HG02798 (cell line): ENCODE measurements at regions not wholly inside any gene's neighbourhood (a gene's known extent, or its start where the extent isn't known, plus 50 kb on each side); places are given as distances from the start of the nearest gene placed in this dataset.

Source experiments
- ATAC-seq: cut with Tn5 transposase; IDR thresholded peaks from one replicate; pipeline ENCODE4 v1.9.1; 2021; ENCODE audit warnings: mild to moderate bottlenecking; ENCODE audit not compliant: unreplicated experiment, poor library complexity

DNA sequence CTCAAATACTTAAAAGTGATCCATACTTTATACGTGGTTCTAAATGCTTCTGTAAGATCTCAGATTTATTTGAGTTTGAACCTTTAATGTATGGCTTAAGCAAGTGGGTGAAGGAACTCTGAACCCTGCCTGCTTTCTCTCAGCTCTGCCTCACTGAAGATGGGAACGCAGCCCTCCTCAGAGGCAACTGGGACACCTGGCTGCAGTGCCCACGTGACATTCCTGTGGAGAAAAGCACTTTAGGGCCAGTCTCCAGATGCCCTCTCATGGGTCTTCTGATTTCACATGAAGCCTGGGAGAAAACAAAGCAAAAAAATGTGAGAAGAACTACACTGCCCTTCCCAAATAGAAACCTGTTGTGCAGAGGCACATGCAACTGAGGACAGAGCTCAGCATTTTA is 242.6 kb upstream of the ANKRD30A start:
- ATAC-seq: no peak

DNA sequence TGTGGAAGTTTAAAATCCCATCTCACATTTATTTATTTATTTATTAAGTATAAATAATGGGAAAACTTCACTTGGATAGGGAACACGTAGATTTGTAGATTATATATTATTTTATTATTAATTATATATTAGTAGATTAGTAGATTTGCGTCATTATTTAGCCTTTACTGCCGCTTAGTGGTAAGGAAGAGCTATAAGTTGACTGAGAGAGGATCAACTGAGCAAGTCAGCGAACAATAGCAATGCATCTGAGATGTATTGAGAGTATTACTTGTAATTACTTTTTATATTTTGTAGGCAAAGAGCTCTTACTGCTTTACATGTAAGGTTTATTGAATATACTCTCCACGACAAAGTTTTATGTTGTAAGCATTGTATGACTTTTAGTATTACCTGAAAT is 244.5 kb upstream of the ANKRD30A start:
- no peak for ATAC-seq

DNA sequence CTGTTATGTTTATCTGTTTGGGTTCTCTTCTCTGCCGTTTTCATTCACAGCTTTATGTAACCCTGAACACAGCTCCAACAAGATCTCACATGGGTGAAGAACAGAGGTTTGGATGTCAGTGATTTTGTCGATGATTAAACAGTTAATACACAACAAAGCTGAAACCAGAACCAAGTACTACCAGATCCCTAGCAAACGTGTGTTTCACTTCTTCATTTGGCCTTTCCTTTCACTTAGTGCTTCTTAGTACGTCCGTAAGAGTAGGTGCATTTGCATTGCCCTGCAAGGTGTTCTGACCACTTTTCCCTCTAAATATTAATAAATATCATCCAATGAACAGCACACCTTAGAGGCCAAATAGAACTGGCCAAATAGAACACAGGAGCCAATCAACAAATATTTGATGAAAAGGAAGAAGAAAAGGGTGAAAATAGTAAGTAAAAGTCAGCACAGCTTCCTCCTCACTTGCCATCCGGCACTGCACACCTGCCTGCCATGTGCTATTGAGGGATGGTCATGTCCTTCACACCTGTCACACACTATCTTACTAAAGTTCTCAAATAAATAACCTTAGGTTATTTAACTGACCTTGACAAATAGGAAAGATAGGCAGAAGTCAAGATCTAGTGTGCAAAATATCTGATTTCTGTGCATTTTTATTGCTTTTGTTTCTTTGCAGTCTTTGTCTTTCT is 252.6 kb upstream of the ANKRD30A start:
- ATAC-seq: peak; percentile 93

DNA sequence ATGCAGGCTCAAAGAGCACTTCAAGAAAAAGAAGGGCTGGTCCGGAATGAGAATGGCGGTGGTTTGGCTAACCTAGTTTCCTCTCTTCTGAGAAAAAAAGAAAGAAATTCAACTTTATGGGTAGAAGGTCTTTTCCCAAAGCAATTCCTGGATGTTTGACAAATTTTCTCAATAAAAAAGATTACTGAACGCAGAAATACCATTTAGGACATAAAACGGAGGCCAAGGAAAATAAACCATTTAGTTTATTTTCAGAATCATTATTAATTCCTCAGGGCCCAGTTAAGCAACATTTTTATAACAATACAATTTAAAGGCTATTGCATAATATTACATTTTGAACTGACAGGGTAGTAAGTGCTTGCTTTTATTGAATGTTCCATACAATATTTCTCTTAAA is 284.6 kb upstream of the ANKRD30A start:
- ATAC-seq: no peak

DNA sequence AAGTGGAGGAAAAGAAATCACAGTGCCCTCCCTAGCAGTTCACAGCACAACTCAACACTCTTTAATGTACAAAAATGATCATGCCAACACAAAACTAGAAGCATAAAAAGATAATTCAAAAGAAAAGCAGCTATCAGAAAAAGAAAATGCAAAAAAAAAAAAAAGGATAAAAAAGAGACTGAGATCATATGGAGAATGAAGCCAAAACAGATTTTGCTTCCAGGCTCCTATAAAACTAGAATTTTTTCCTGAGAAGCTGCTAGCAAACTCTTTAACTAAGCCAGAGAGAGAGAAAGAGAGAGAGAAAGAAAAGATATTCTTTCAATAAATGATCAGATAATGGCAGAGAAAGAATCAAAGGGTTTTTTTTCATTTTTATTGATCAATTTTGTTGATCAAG is 288.0 kb upstream of the ANKRD30A start:
- no peak for ATAC-seq

DNA sequence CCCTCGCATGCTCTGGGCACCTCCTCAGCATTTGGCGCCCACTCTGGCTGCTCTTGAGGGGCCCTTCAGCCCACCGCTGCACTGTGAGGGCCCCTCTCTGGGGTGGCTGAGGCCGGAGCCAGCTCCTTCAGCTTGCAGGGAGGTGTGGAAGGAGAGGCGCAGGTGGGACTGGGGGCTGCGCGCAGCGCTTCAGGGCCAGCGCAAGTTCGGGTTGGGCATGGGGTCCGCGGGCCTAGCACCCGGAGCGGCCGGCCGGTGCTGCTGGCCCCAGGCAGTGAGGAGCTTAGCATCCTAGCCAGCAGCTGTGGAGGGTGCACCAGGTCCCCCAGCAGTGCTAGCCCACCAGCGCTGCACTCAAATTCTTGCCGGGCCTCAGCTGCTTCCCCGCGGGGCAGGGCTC is 305.6 kb upstream of the ANKRD30A start:
- ATAC-seq: no peak

DNA sequence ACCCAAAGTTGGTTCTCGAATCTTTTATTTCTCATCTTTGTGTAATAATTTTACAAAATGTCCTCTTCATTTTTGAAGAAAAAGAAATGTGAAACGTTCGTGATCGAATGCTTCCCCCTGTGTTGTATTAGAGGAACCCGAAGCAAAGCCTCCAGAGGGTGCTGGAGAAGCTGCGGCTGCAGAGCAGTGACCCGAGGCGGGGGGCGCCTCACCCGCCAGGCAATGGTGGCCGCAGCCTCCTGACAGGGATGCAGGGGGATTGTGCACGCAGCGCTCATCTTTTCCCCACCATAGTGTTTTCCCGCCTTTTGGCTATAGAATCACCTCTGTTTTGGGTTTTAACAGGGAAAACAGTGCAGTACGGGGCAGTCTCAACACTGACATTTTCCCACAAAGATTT is 307.5 kb upstream of the ANKRD30A start:
- ATAC-seq: no peak

DNA sequence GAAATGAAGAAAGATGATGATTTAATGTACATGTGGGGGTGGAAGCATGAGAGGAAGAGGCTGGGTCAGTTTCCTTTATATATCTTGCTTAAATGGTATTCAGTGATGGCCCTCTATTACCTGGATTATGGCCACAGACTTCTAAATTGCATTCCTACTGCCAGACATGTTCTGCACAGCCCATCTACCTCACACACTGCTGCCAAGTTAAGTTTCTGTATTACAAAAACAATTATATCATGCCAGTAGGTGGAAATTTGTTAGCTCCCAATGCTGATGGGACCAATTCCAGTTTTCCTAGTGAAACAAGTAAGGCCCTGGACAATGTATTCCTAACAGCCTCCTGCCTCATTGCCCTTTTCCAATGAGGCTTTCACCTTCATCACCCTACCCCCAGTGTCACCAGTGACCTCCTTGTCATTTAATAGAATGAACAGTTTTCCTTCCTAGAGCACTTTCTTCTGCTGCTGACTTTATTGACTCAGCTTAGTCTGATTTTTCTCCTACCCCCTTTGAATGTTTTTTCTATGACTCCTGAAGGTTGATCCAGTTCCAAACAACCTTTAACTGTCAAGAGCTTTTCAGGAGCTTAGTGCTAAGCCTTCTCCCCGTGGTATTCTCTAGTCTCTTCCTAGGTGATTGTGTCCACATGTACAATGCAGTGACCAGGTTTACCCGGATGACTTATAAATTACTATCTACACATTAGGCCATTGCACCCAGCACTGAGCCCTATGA is 316.6 kb upstream of the ANKRD30A start:
- no peak for ATAC-seq

DNA sequence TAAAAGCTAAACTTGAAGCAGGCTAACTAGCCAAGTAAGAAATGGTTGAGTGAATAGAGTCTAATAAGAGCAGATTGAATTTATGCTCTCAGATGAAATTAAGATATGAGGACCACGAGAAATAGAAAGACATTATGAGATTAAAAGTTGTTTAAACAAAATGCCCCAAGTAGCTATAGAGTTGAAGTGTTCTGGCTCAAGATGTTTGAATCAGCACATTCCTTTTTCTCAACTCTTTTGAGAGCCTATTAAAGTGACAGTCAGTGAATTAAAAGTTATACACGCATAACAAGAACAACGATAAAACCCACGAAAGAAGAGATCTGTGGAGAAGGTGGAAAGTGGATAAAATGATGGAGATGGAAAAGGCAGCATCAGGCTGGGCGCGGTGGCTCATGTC is 322.2 kb upstream of the ANKRD30A start:
- ATAC-seq: no peak

DNA sequence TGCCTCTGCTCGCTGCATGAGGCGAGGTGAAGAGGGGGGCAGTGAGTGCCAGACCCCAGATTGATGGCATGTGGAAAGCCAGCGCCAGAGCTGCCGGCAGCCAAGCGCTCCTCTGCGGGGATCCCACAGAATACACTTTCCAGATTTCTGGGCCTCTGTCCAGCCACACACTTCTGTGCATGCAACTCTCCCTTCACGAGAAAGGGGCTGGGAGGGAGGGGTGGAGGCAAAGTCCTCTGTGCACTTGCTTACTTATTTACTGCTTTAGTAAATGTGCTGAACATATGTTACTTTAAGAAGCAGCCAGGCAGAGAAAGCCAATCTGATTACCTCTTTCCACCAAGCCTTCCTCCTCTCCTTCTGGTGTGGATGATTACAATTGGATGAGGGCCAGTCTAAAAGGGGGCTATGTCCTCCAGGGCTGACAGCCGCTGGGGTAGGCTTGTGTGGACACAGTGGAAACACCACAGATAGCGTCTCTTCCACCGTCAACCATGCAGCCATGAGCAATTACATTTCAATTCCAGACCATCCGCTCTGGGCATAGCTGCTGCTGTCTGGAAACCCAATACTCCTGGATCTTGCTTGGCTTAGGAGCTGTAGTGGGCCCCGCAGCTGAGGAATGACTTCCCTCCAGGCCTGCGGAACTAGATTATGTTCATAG is 322.8 kb upstream of the ANKRD30A start:
- ATAC-seq: no peak

DNA sequence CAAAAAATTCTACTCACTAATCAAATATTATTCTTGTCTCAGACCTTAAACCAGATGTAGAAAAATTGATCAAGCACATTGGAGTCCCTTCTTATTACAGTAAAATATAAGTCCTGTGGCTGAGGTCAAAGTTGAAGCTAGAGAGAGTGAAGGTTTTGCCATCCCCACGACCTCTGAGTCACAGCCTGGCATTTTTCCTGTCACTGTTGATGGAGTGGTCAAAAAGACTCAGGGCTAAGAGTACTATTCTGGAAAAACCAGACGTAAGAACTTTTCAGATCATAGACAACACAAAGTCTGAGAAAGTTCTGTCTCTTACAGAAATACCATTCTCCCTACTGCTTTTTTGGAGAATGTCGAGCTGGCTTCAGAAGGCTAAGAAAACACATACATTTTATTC is 323.7 kb upstream of the ANKRD30A start:
- no peak for ATAC-seq

DNA sequence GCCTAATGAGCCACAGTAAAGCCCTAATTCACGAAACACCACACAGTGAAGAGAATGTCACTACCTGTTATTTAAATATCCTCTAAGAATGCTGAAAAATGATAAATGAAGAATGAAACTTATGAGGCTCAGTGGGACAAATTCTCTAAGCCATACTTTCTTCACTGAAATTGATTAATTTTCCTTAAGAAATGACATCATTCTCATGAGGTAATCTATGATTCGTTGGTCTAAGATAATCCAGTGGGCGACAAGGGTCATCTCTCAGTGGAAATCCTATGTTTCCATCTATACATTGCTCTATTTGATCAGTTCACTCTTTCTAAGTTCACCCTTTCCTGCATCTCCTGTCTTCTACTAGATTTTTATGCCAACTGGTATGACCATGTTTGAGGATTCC is 330.4 kb upstream of the ANKRD30A start:
- no peak for ATAC-seq

DNA sequence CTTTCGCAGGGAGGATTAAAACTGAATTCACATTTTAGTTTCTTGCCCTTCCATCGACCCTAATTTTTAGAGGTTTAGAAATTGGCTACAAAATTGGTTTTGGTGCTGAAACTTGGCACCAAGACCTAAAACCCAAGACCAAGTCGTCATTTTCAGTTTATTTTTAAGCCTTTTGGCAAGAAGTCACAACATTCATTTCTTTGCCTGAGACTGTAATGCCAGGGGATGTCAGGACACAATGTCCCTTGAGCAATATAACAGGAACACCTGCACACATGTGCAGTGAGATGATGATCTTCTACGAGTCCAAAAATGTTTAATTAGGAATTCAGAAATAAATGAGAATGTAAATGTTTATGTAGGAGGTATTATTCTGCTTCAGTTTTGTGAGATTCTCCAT is 335.4 kb upstream of the ANKRD30A start:
- ATAC-seq: no peak

DNA sequence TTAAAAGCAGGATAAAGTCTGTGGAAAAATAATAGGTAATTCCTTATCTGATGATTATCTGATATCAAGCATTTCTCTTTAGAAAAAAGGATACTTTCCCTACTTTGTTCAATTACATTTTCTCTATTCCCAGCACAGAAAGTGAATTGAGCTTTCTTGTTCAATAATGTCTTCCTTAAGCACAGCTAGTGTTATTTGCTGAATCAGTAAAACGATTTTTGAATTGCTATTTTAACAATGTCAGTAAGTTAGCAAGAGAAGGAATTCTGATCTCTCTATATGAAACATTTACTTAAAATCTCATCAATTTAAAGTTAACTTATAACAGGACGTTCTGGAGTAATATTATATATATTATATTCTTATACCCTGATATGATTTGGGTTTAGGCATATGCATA is 337.2 kb upstream of the ANKRD30A start:
- no peak for ATAC-seq

DNA sequence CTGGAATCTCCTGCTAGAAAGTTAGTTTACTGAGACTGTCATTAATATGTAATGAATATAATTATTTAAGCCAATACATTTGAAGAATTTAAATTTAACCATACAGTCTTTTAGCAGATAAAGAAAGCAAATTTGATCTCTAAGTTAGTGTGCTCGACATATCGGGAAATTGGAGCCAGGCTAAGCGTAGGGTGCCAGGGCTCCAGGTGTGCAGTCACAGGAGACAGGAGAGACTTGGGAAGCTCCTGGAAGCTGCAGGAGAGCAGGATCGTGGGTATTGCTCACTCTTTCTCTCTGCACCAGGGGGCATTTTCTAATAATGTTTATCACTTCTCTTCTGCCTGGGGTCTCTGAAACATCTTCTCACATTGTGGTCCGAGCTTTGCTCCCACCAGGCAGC is 342.0 kb upstream of the ANKRD30A start:
- ATAC-seq: no peak

DNA sequence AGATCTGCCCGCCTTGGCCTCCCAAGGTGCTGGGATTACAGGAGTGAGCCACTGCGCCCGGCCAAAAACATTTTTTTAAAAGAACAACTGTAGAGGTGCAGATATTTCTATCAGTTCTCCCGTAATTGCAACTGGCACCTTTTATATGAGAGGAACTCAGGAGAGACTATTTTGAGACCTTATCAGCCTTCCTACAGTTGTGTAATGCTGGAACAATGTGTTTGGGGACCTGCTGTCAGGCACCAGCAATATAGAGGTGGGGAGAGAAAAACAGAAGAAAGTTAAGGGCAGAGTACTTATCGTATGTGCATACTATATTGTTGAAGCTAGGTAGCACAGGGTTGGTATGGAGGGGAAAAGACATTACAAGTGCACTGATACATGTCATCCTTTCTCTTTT is 343.8 kb upstream of the ANKRD30A start:
- ATAC-seq: no peak

DNA sequence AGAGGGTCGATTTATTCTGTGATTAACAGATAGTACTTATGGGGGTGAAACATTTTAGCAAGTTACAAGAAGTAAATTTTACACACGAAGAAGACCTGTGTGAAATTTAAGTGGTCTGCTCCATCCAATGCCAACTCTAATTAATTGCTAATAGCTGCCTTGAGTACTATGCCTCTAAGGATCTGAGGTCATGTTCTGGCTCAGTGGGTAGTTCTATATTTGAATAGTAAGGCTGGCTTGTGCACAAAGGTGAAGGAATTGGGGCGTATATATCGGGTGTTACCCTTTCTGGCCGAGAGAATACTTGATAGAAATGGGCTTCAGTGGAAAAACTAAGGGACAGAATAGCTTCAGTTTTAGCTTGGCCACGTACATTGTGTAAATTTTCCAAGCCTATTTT is 345.2 kb upstream of the ANKRD30A start:
- ATAC-seq: no peak

DNA sequence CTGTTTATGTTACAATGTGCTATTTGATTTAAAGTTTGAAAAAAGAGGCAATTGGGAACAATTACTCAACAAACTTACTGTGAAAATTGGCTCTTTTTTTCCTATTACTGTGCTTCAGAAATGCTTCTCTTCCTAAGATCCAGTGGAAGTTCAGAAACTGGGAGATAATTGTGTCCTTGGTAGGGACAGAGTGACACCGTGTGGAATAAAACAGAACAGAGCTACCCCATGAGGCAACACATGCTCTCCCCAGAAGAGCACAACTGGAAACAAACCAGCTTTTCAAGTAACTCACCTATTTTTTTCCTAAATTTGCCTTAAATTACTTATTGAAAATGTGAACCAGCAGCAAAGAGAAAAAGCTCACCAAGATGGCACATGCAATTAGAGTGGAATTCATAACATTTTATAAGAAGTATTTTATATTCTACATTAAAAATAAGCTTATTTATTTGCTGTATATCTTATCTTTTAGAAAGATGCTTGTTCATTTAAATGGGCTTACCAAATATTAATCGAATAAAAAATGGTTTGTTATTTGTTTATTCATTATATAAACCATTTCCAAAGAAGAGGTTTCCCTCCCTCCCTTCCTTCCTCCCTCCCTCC is 346.1 kb upstream of the ANKRD30A start:
- ATAC-seq: no peak

DNA sequence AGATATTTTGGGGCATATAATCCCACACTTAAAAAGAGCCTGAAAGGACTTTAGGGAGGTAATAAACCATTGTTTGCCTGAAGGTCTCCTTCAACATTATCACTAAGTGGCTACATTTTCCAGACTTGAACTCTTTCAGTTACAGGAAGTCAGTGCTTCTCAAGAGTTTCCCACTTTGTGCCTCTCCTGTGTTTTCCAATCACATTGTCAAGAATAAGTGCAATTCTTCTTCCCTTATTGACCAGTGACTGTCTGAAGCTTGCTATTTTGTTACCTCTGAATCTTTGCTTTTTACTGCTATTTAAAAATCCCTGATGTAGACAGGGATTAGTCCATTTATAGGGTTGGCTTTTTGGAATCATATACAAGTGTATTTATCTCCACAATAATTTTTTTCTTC is 346.7 kb upstream of the ANKRD30A start:
- no peak for ATAC-seq

DNA sequence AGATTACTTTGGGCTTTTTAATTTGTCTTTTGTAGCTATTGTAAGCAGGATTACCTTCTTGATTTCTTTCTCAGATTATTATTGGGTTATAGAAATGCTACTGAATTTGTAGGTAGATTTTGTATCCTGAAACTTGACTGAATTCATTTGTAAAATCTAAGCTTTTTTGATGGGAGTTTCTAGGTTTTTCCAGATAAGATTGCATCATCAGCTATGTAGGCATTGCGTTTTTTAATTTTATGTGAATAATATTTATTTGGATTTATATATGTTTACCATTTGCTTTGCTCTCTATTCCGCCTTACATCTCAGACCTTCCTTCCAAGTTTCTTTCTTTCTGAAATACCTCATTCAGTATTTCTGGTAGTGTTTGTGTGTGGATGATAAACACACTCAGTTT is 351.7 kb upstream of the ANKRD30A start:
- ATAC-seq: no peak

DNA sequence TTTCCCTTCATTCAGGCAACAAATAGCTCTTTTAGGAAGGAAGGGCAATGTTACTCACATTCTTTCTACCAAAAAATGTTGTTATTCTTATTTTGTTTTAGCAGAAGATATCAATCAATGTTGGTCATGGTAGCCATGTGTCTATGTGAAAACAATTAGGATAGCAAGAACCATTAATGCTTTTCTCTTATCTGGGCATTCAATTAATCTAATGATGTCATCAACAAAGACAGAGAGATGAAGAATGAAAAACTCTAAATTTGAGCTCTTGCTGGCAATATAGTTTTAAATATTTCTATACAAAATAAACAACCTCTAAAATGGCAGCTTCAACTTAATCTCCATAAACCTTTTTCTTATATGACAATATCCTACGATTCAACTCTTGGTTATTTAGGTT is 353.7 kb upstream of the ANKRD30A start:
- ATAC-seq: no peak
